ENCODE measurements at regions not wholly inside any gene's neighbourhood (a gene's known extent, or its start where the extent isn't known, plus 50 kb on each side); places are given as distances from the start of the nearest gene placed in this dataset.

GRCh38 chr9:75671354-75671753 is 219.1 kb upstream of the PCSK5 start:
- TF ChIP-seq POLR2AphosphoS5 (IDR thresholded peaks at IDR 0.05; ENCODE audit: low read depth, low read length) (no peak), POLR2A (IDR thresholded peaks at IDR 0.05; ENCODE audit: low read depth, low read length) (no peak), TAF1 (IDR thresholded peaks at IDR 0.05; ENCODE audit: borderline replicate concordance, low read depth, low read length) (no peak)

Data from GM12892 (cell line).